GM23338 (cell line): ENCODE measurements at regions not wholly inside any gene's neighbourhood (a gene's known extent, or its start where the extent isn't known, plus 50 kb on each side); places are given as distances from the start of the nearest gene placed in this dataset.

Experiments
- ATAC-seq: fragments of 200-7000 bp; cut with Tn5 transposase; 3 replicates; pipeline ENCODE4 v1.9.1; 2020
- DNase-seq: peaks from one replicate; pipeline ENCODE4 v3.0.0-alpha.2; 2015; ENCODE audit warnings: low spot score
- H2AFZ ChIP-seq: fragments of 200-600 bp; sonication (generic); 2 replicates; pipeline ENCODE4 v1.8.0; 2016; ENCODE audit warnings: antibody characterized with exemption, mild to moderate bottlenecking, moderate library complexity
- H3F3A ChIP-seq: fragments of 200-600 bp; sonication (generic); replicated peaks from 2 replicates; pipeline ENCODE4 v1.8.0; 2017; ENCODE audit warnings: antibody characterized with exemption, mixed run types, low read depth
- H3K27ac ChIP-seq: fragments of 200-600 bp; sonication (generic); 2 replicates; pipeline ENCODE4 v1.6.1; 2016; ENCODE audit warnings: low read depth
- H3K27me3 ChIP-seq: fragments of 200-600 bp; sonication (generic); 2 replicates; pipeline ENCODE4 v1.8.0; 2016; ENCODE audit warnings: mild to moderate bottlenecking, mixed run types, moderate library complexity; ENCODE audit not compliant: insufficient read depth
- H3K36me3 ChIP-seq: fragments of 200-600 bp; sonication (generic); 2 replicates; pipeline ENCODE4 v1.8.0; 2016; ENCODE audit warnings: mild to moderate bottlenecking; ENCODE audit not compliant: insufficient read depth
- H3K4me1 ChIP-seq: fragments of 200-600 bp; sonication (generic); 2 replicates; pipeline ENCODE4 v1.8.0; 2016; ENCODE audit warnings: mild to moderate bottlenecking, moderate library complexity; ENCODE audit not compliant: insufficient read depth
- H3K4me2 ChIP-seq: fragments of 200-600 bp; sonication (generic); 2 replicates; pipeline ENCODE4 v1.7.1; 2017; ENCODE audit warnings: mixed run types
- H3K4me3 ChIP-seq: fragments of 200-600 bp; sonication (generic); 2 replicates; pipeline ENCODE4 v1.6.1; 2016; ENCODE audit warnings: mixed run types
- H3K79me2 ChIP-seq: fragments of 200-600 bp; sonication (generic); replicated peaks from 2 replicates; pipeline ENCODE4 v1.8.0; 2017; ENCODE audit warnings: mild to moderate bottlenecking; ENCODE audit not compliant: insufficient read depth
- H3K9me2 ChIP-seq: fragments of 200-600 bp; sonication (generic); 2 replicates; pipeline ENCODE4 v1.8.0; 2017; ENCODE audit not compliant: insufficient read depth
- H4K20me1 ChIP-seq: fragments of 200-600 bp; sonication (generic); replicated peaks from 2 replicates; pipeline ENCODE4 v1.8.0; 2017; ENCODE audit warnings: mild to moderate bottlenecking; ENCODE audit not compliant: insufficient read depth
- H3K27ac Mint-ChIP-seq: 2 replicates; pipeline ENCODE4 v1.8.0; 2020; ENCODE audit warnings: inconsistent platforms, mild to moderate bottlenecking, moderate library complexity, mixed read lengths
- H3K27me3 Mint-ChIP-seq: 3 replicates; pipeline ENCODE4 v1.8.0; 2022; ENCODE audit warnings: low read depth, mild to moderate bottlenecking, moderate library complexity, mixed read lengths, inconsistent platforms; ENCODE audit not compliant: insufficient read depth, poor library complexity
- H3K36me3 Mint-ChIP-seq: 3 replicates; pipeline ENCODE4 v1.8.0; 2021; ENCODE audit warnings: low read depth, mild to moderate bottlenecking, inconsistent platforms, moderate library complexity, mixed read lengths
- H3K4me1 Mint-ChIP-seq: 3 replicates; pipeline ENCODE4 v1.8.0; 2020; ENCODE audit warnings: mild to moderate bottlenecking, inconsistent platforms, mixed read lengths
- H3K4me3 Mint-ChIP-seq: 3 replicates; pipeline ENCODE4 v1.8.0; 2021; ENCODE audit warnings: moderate library complexity, mild to moderate bottlenecking, inconsistent platforms, mixed read lengths
- H3K9me3 Mint-ChIP-seq: 3 replicates; pipeline ENCODE4 v1.8.0; 2020; ENCODE audit warnings: moderate library complexity, mild to moderate bottlenecking, inconsistent platforms, mixed read lengths
- CREB1 ChIP-seq: fragments of 250-450 bp; sonication (Bioruptor Pico); IDR thresholded peaks from 2 replicates; pipeline ENCODE4 v1.5.0; 2020; ENCODE audit warnings: low read depth, mild to moderate bottlenecking, moderate library complexity
- CTCF ChIP-seq, 2 experiments: fragments of 200-600 bp in 1 of 2; sonication (generic) in 1 of 2; conservative IDR thresholded peaks; 2 replicates each; pipeline versions ENCODE4 v1.5.1 to v1.6.1; 2016 to 2017; ENCODE audit warnings: antibody characterized with exemption in 2 of 2, low read depth in 2 of 2, mild to moderate bottlenecking in 2 of 2, moderate library complexity in 1 of 2
- EZH2 ChIP-seq: fragments of 200-600 bp; sonication (generic); IDR thresholded peaks from one replicate; pipeline ENCODE4 v1.8.0; 2017; ENCODE audit warnings: antibody characterized with exemption, mild to moderate bottlenecking, low read depth; ENCODE audit not compliant: unreplicated experiment
- NANOG ChIP-seq: IDR thresholded peaks from 2 replicates; pipeline ENCODE4 v1.6.1; 2016; ENCODE audit warnings: antibody characterized with exemption, borderline replicate concordance
- POLR2AphosphoS5 ChIP-seq: IDR thresholded peaks from 2 replicates; pipeline ENCODE4 v1.6.1; 2016; ENCODE audit warnings: antibody characterized with exemption, low read depth
- STAT1 ChIP-seq: IDR thresholded peaks from one replicate; pipeline ENCODE4 v1.6.1; 2016; ENCODE audit warnings: antibody characterized with exemption; ENCODE audit not compliant: unreplicated experiment
- TF ChIP-seq, protein P1 (sequence below): fragments of 250-450 bp; sonication (Bioruptor Pico); IDR thresholded peaks from 2 replicates; pipeline ENCODE4 v1.5.0; 2020; ENCODE audit warnings: mild to moderate bottlenecking, moderate library complexity

- TF ChIP-seq, protein P1, sequence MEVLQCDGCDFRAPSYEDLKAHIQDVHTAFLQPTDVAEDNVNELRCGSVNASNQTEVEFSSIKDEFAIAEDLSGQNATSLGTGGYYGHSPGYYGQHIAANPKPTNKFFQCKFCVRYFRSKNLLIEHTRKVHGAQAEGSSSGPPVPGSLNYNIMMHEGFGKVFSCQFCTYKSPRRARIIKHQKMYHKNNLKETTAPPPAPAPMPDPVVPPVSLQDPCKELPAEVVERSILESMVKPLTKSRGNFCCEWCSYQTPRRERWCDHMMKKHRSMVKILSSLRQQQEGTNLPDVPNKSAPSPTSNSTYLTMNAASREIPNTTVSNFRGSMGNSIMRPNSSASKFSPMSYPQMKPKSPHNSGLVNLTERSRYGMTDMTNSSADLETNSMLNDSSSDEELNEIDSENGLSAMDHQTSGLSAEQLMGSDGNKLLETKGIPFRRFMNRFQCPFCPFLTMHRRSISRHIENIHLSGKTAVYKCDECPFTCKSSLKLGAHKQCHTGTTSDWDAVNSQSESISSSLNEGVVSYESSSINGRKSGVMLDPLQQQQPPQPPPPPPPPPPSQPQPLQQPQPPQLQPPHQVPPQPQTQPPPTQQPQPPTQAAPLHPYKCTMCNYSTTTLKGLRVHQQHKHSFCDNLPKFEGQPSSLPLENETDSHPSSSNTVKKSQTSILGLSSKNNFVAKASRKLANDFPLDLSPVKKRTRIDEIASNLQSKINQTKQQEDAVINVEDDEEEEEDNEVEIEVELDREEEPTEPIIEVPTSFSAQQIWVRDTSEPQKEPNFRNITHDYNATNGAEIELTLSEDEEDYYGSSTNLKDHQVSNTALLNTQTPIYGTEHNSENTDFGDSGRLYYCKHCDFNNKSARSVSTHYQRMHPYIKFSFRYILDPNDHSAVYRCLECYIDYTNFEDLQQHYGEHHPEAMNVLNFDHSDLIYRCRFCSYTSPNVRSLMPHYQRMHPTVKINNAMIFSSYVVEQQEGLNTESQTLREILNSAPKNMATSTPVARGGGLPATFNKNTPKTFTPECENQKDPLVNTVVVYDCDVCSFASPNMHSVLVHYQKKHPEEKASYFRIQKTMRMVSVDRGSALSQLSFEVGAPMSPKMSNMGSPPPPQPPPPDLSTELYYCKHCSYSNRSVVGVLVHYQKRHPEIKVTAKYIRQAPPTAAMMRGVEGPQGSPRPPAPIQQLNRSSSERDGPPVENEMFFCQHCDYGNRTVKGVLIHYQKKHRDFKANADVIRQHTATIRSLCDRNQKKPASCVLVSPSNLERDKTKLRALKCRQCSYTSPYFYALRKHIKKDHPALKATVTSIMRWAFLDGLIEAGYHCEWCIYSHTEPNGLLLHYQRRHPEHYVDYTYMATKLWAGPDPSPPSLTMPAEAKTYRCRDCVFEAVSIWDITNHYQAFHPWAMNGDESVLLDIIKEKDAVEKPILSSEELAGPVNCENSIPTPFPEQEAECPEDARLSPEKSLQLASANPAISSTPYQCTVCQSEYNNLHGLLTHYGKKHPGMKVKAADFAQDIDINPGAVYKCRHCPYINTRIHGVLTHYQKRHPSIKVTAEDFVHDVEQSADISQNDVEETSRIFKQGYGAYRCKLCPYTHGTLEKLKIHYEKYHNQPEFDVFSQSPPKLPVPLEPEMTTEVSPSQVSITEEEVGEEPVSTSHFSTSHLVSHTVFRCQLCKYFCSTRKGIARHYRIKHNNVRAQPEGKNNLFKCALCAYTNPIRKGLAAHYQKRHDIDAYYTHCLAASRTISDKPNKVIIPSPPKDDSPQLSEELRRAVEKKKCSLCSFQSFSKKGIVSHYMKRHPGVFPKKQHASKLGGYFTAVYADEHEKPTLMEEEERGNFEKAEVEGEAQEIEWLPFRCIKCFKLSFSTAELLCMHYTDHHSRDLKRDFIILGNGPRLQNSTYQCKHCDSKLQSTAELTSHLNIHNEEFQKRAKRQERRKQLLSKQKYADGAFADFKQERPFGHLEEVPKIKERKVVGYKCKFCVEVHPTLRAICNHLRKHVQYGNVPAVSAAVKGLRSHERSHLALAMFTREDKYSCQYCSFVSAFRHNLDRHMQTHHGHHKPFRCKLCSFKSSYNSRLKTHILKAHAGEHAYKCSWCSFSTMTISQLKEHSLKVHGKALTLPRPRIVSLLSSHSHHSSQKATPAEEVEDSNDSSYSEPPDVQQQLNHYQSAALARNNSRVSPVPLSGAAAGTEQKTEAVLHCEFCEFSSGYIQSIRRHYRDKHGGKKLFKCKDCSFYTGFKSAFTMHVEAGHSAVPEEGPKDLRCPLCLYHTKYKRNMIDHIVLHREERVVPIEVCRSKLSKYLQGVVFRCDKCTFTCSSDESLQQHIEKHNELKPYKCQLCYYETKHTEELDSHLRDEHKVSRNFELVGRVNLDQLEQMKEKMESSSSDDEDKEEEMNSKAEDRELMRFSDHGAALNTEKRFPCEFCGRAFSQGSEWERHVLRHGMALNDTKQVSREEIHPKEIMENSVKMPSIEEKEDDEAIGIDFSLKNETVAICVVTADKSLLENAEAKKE: no peak
- TF ChIP-seq CREB1 (CRISPR knock-in tag): no peak
- no peak for TF ChIP-seq STAT1
These were observed 190.4 kb downstream of the NUAK1 start (continued) for GRCh38 chr12:105948331-105948730.

GRCh38 chr12:105949391-105949790 lies 189.4 kb downstream of the NUAK1 start:
- Mint-ChIP-seq H3K9me3 (no peaks in the 10 kb centered on the region), H3K4me1 (no peaks in the 10 kb centered on the region), H3K27me3 (peaks cover 4% of the 10 kb centered on the region), H3K36me3 (no peaks in the 10 kb centered on the region), H3K4me3 (no peak overlapping the region), H3K27ac (no peak overlapping the region)
- H3K36me3 ChIP-seq: no peaks in the 10 kb centered on the region
- TF ChIP-seq CTCF (conservative IDR thresholded peaks at IDR 0.05; ENCODE audit: low read depth in 2 of 2) (no peak), NANOG (no peak), EZH2 (no peak), CREB1 (CRISPR knock-in tag) (no peak), POLR2AphosphoS5 (no peak)
- TF ChIP-seq, protein P1: no peak
- peaks cover 23% of the 10 kb centered on the region for H3K9me2 ChIP-seq
- no peaks in the 10 kb centered on the region for H3K79me2 ChIP-seq
- no peak overlapping the region for H3K27ac ChIP-seq
- H3F3A ChIP-seq: no peaks in the 10 kb centered on the region
- H3K4me2 ChIP-seq: no peak overlapping the region
- no peaks in the 10 kb centered on the region for H4K20me1 ChIP-seq
- H3K4me1 ChIP-seq: no peaks in the 10 kb centered on the region
- H3K4me3 ChIP-seq: no peak overlapping the region
- ATAC-seq (no peak), DNase-seq (no peak)
- H2AFZ ChIP-seq: no peak overlapping the region
- no peaks in the 10 kb centered on the region for H3K27me3 ChIP-seq
